HG03457 (cell line): ENCODE measurements at regions not wholly inside any gene's neighbourhood (a gene's known extent, or its start where the extent isn't known, plus 50 kb on each side); places are given as distances from the start of the nearest gene placed in this dataset.
"Not testable (repeated sequence)": the region's sequence is repeated elsewhere in the genome, so short reads cannot be mapped to it uniquely, and the experiment has no call there.

Source experiments
- ATAC-seq: cut with Tn5 transposase; IDR thresholded peaks from one replicate; pipeline ENCODE4 v1.9.1; 2021; ENCODE audit warnings: moderate number of reproducible peaks; ENCODE audit not compliant: unreplicated experiment

- no peak for ATAC-seq
Observed at GRCh38 chr1:234769986-234770795, 160.2 kb upstream of the IRF2BP2 start.

DNA sequence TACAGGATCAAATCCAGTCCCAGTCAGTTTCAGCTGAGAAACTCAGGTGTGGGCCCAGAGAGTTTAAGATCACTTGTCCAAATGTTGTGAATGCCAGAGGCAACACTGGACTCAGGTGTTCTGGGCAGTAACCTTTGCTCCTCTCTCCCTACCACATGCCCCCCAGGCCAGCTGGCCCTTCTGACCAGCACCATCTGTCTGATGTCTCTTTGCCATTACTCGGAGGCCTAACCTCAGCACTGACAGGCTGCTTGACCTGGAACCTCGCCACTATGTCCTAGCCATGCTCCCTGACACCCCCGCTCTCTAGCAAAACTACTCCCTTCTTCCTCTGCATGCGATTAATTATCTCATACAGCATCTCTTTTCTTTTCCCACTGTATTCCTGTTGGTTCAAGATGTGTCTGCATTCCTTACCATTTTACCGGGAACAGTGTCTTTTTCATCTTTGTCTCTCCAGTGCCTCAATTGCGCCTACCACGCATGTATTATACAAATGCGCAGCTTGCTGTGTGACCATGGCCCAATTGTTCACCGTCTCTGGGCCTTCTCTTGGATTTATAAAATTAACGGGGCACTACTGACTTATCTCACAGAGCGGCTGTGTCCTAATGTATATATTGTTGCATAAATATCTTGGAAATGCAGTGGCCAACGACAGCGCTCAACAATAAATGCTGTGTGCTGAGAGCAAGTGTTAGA is 159.5 kb upstream of the IRF2BP2 start:
- no peak for ATAC-seq

GRCh38 chr1:234768569-234769283 is 158.7 kb upstream of the IRF2BP2 start:
- no peak for ATAC-seq

- no peak for ATAC-seq
Observed at GRCh38 chr1:234768171-234768568, 158.2 kb upstream of the IRF2BP2 start.

DNA sequence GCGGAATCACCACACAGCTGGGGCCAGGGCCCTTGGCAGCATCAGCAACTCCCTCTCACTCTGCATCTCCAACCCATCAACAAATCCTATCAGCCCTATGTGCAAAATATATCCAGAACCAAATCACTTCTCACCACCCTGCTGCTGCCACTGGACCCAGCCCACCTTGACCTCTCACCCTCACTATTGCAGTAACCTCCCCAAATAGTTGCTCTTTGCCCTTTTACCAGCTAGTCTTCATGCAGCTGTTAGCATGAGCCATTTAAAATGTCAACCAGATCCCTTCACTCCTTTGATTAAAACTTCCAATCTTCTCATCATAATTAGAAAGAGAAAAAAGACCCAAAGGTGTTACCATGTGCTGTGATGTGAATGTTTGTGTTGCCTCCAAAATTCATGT is 155.7 kb upstream of the IRF2BP2 start:
- no peak for ATAC-seq

- no peak for ATAC-seq
Observed at GRCh38 chr1:234765181-234765580, 155.2 kb upstream of the IRF2BP2 start.

GRCh38 chr1:234763910-234764309 is 153.9 kb upstream of the IRF2BP2 start:
- ATAC-seq, result no peak

GRCh38 chr1:234763367-234763766 is 153.4 kb upstream of the IRF2BP2 start:
- no peak for ATAC-seq

GRCh38 chr1:234762127-234762526 is 152.1 kb upstream of the IRF2BP2 start:
- ATAC-seq, result not testable (repeated sequence)

- ATAC-seq, result no peak
Observed at GRCh38 chr1:234760303-234760723, 150.3 kb upstream of the IRF2BP2 start.

DNA sequence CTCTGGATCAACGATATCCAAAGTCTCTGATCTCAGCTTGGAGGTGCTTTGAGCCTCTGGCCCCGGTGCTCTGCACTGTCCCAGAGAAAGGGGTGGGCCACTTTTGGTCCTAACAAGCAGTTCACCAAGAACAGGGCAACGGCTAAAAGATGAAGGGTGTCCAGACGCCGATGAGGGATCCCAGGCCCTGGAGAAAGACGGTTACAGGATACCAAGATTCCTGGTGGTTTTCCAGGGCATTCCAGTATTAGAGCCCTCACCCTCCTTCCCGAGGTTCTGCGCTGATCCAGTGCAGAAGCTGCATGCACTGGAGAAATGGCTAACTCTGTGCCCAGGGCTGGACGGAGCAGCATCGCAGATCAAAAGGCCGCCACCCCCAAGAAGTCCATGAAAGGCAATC is 149.9 kb upstream of the IRF2BP2 start:
- no peak for ATAC-seq

- no peak for ATAC-seq
Observed at GRCh38 chr1:234758851-234759250, 148.9 kb upstream of the IRF2BP2 start.

DNA sequence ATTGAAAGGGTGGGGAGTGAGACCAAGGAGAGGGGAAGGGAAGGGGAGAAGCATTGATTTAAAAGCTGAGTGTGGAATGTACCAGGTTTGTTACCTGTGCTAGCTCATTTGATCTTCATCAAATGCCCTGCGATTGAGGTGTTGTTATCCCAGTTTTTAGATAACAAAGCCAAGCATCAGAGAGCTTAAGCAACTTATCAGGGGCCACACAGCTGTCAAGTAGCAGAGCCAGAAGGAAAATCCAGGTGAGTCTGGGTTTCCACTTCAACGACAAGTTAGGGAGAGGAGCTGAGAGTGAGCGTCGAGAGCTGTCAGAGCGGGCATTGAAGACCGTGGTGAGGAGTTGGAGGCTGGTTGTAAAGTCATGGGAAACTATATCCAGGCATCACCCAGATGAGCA is 146.9 kb upstream of the IRF2BP2 start:
- ATAC-seq, result no peak

- ATAC-seq, result no peak
Observed at GRCh38 chr1:234756066-234756774, 146.2 kb upstream of the IRF2BP2 start.

- no peak for ATAC-seq
Observed at GRCh38 chr1:234755449-234755863, 145.5 kb upstream of the IRF2BP2 start.

GRCh38 chr1:234753979-234754378 is 144.0 kb upstream of the IRF2BP2 start:
- no peak for ATAC-seq

DNA sequence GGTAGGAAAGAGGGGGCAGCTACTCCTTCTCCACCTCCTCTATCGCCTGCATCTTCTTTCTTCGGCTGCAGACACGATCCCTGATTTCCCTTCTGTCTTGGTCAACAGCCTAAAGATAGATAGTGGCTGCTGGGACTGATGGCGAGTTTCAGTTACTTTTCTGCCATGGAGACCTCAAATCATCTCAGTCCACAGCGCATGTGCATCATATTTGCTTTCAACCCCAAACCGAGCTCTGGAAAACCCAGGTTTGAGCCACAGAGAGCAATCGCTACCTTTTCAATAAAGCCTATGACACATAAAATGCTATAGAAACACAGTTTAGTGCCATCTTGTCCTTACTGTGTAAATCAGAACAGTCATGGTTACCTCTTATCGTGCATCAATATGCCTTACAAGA is 142.9 kb upstream of the IRF2BP2 start:
- ATAC-seq, result no peak

DNA sequence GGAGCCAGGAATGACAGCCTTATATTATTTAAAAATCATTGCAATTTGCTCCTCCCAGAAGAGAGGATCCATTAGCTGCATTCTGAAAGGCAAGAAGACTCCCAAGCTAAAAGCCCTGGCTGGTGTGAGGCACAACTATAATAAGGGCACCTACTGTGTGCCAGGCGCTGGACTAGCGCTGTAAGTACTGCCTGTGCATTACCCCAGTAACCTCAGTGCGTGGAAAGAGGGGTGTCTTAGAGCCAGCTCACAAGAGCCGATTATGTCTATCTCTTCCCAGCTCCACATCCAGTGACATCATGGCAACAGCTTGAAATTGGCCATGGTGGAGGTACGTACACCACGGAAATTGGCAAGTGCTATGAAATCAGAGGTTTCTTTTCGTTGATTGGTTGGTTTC is 141.7 kb upstream of the IRF2BP2 start:
- ATAC-seq, result no peak

GRCh38 chr1:234750922-234751627 is 141.1 kb upstream of the IRF2BP2 start:
- ATAC-seq, result no peak

DNA sequence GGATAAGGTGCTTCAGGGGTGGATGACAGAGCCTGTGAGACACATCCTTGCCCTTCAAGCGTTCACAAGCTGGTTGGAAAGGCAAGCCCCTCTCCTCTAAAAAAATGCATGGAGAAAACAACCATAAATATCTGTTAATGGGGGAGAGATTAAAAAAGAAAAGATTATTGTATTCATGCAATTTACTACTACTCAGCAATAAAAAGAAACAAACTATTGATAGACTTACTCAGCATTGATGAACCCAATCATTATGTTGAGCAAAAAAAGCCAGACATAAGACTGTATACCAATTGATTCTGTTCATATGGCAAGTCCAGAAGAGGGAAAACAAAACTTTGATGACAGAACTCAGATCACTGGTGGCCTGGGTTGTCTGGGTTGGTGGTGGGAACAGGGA is 138.7 kb upstream of the IRF2BP2 start:
- no peak for ATAC-seq
